GM23338 (cell line): ENCODE measurements at regions not wholly inside any gene's neighbourhood (a gene's known extent, or its start where the extent isn't known, plus 50 kb on each side); places are given as distances from the start of the nearest gene placed in this dataset.

Experiments used
- ATAC-seq: fragments of 200-7000 bp; cut with Tn5 transposase; 3 replicates; pipeline ENCODE4 v1.9.1; 2020
- DNase-seq: peaks from one replicate; pipeline ENCODE4 v3.0.0-alpha.2; 2015; ENCODE audit warnings: low spot score
- H2AFZ ChIP-seq: fragments of 200-600 bp; sonication (generic); 2 replicates; pipeline ENCODE4 v1.8.0; 2016; ENCODE audit warnings: antibody characterized with exemption, mild to moderate bottlenecking, moderate library complexity
- H3F3A ChIP-seq: fragments of 200-600 bp; sonication (generic); replicated peaks from 2 replicates; pipeline ENCODE4 v1.8.0; 2017; ENCODE audit warnings: antibody characterized with exemption, mixed run types, low read depth
- H3K27ac ChIP-seq: fragments of 200-600 bp; sonication (generic); 2 replicates; pipeline ENCODE4 v1.6.1; 2016; ENCODE audit warnings: low read depth
- H3K27me3 ChIP-seq: fragments of 200-600 bp; sonication (generic); 2 replicates; pipeline ENCODE4 v1.8.0; 2016; ENCODE audit warnings: mild to moderate bottlenecking, mixed run types, moderate library complexity; ENCODE audit not compliant: insufficient read depth
- H3K36me3 ChIP-seq: fragments of 200-600 bp; sonication (generic); 2 replicates; pipeline ENCODE4 v1.8.0; 2016; ENCODE audit warnings: mild to moderate bottlenecking; ENCODE audit not compliant: insufficient read depth
- H3K4me1 ChIP-seq: fragments of 200-600 bp; sonication (generic); 2 replicates; pipeline ENCODE4 v1.8.0; 2016; ENCODE audit warnings: mild to moderate bottlenecking, moderate library complexity; ENCODE audit not compliant: insufficient read depth
- H3K4me2 ChIP-seq: fragments of 200-600 bp; sonication (generic); 2 replicates; pipeline ENCODE4 v1.7.1; 2017; ENCODE audit warnings: mixed run types
- H3K4me3 ChIP-seq: fragments of 200-600 bp; sonication (generic); 2 replicates; pipeline ENCODE4 v1.6.1; 2016; ENCODE audit warnings: mixed run types
- H3K79me2 ChIP-seq: fragments of 200-600 bp; sonication (generic); replicated peaks from 2 replicates; pipeline ENCODE4 v1.8.0; 2017; ENCODE audit warnings: mild to moderate bottlenecking; ENCODE audit not compliant: insufficient read depth
- H3K9me2 ChIP-seq: fragments of 200-600 bp; sonication (generic); 2 replicates; pipeline ENCODE4 v1.8.0; 2017; ENCODE audit not compliant: insufficient read depth
- H4K20me1 ChIP-seq: fragments of 200-600 bp; sonication (generic); replicated peaks from 2 replicates; pipeline ENCODE4 v1.8.0; 2017; ENCODE audit warnings: mild to moderate bottlenecking; ENCODE audit not compliant: insufficient read depth
- H3K27ac Mint-ChIP-seq: 2 replicates; pipeline ENCODE4 v1.8.0; 2020; ENCODE audit warnings: inconsistent platforms, mild to moderate bottlenecking, moderate library complexity, mixed read lengths
- H3K27me3 Mint-ChIP-seq: 3 replicates; pipeline ENCODE4 v1.8.0; 2022; ENCODE audit warnings: low read depth, mild to moderate bottlenecking, moderate library complexity, mixed read lengths, inconsistent platforms; ENCODE audit not compliant: insufficient read depth, poor library complexity
- H3K36me3 Mint-ChIP-seq: 3 replicates; pipeline ENCODE4 v1.8.0; 2021; ENCODE audit warnings: low read depth, mild to moderate bottlenecking, inconsistent platforms, moderate library complexity, mixed read lengths
- H3K4me1 Mint-ChIP-seq: 3 replicates; pipeline ENCODE4 v1.8.0; 2020; ENCODE audit warnings: mild to moderate bottlenecking, inconsistent platforms, mixed read lengths
- H3K4me3 Mint-ChIP-seq: 3 replicates; pipeline ENCODE4 v1.8.0; 2021; ENCODE audit warnings: moderate library complexity, mild to moderate bottlenecking, inconsistent platforms, mixed read lengths
- H3K9me3 Mint-ChIP-seq: 3 replicates; pipeline ENCODE4 v1.8.0; 2020; ENCODE audit warnings: moderate library complexity, mild to moderate bottlenecking, inconsistent platforms, mixed read lengths
- CREB1 ChIP-seq: fragments of 250-450 bp; sonication (Bioruptor Pico); IDR thresholded peaks from 2 replicates; pipeline ENCODE4 v1.5.0; 2020; ENCODE audit warnings: low read depth, mild to moderate bottlenecking, moderate library complexity
- CTCF ChIP-seq, 2 experiments: fragments of 200-600 bp in 1 of 2; sonication (generic) in 1 of 2; conservative IDR thresholded peaks; 2 replicates each; pipeline versions ENCODE4 v1.5.1 to v1.6.1; 2016 to 2017; ENCODE audit warnings: antibody characterized with exemption in 2 of 2, low read depth in 2 of 2, mild to moderate bottlenecking in 2 of 2, moderate library complexity in 1 of 2
- ETS1 ChIP-seq: IDR thresholded peaks from 2 replicates; pipeline ENCODE4 v1.6.1; 2016; ENCODE audit warnings: antibody characterized with exemption
- EZH2 ChIP-seq: fragments of 200-600 bp; sonication (generic); IDR thresholded peaks from one replicate; pipeline ENCODE4 v1.8.0; 2017; ENCODE audit warnings: antibody characterized with exemption, mild to moderate bottlenecking, low read depth; ENCODE audit not compliant: unreplicated experiment
- EZH2phosphoT487 ChIP-seq: fragments of 200-600 bp; sonication (generic); IDR thresholded peaks from one replicate; pipeline ENCODE4 v1.8.1; 2018; ENCODE audit warnings: antibody characterized with exemption; ENCODE audit not compliant: unreplicated experiment
- JUNB ChIP-seq: IDR thresholded peaks from one replicate; pipeline ENCODE4 v1.6.1; 2016; ENCODE audit warnings: antibody characterized with exemption; ENCODE audit not compliant: unreplicated experiment
- NANOG ChIP-seq: IDR thresholded peaks from 2 replicates; pipeline ENCODE4 v1.6.1; 2016; ENCODE audit warnings: antibody characterized with exemption, borderline replicate concordance
- POLR2AphosphoS5 ChIP-seq: IDR thresholded peaks from 2 replicates; pipeline ENCODE4 v1.6.1; 2016; ENCODE audit warnings: antibody characterized with exemption, low read depth
- REST ChIP-seq: IDR thresholded peaks from one replicate; pipeline ENCODE4 v1.6.1; 2018; ENCODE audit warnings: antibody characterized with exemption; ENCODE audit not compliant: unreplicated experiment
- STAT1 ChIP-seq: IDR thresholded peaks from one replicate; pipeline ENCODE4 v1.6.1; 2016; ENCODE audit warnings: antibody characterized with exemption; ENCODE audit not compliant: unreplicated experiment
- ZNF114 ChIP-seq: fragments of 250-450 bp; sonication (Bioruptor Pico); IDR thresholded peaks from 2 replicates; pipeline ENCODE4 v1.5.0; 2020; ENCODE audit warnings: mild to moderate bottlenecking, moderate library complexity
- ZNF331 ChIP-seq: fragments of 250-450 bp; sonication (Bioruptor Pico); IDR thresholded peaks from 2 replicates; pipeline ENCODE4 v1.5.0; 2020; ENCODE audit warnings: low read depth, mild to moderate bottlenecking, moderate library complexity
- ZNF462 ChIP-seq: fragments of 250-450 bp; sonication (Bioruptor Pico); IDR thresholded peaks from 2 replicates; pipeline ENCODE4 v1.5.0; 2020; ENCODE audit warnings: mild to moderate bottlenecking, moderate library complexity

- Histone ChIP-seq H3K36me3 (no peaks in the 10 kb centered on the region), H3K4me1 (peaks cover under 1% of the 10 kb centered on the region; the same call in 1 of the 2 replicates), H3K4me2 (no peak overlapping the region), H3K4me3 (no peak overlapping the region), H4K20me1 (no peaks in the 10 kb centered on the region), H3K27me3 (no peaks in the 10 kb centered on the region), H3F3A (no peaks in the 10 kb centered on the region), H3K27ac (no peak overlapping the region), H3K9me2 (no peaks in the 10 kb centered on the region), H2AFZ (no peak overlapping the region), H3K79me2 (no peaks in the 10 kb centered on the region)
- ATAC-seq (no peak), DNase-seq (no peak)
- TF ChIP-seq ZNF462 = no peak
- no peak for TF ChIP-seq EZH2
- TF ChIP-seq POLR2AphosphoS5 = no peak
- no peak for TF ChIP-seq ZNF114 (CRISPR knock-in tag)
- no peak for TF ChIP-seq NANOG
- TF ChIP-seq STAT1 = no peak
- TF ChIP-seq CTCF (conservative IDR thresholded peaks at IDR 0.05; ENCODE audit: low read depth in 2 of 2) = no peak
- TF ChIP-seq EZH2phosphoT487 = no peak
- no peak for TF ChIP-seq ETS1
- TF ChIP-seq CREB1 (CRISPR knock-in tag) = no peak
- TF ChIP-seq REST = no peak
- TF ChIP-seq ZNF331 (CRISPR knock-in tag) = no peak
- TF ChIP-seq JUNB = no peak
- Mint-ChIP-seq H3K36me3 (no peaks in the 10 kb centered on the region), H3K4me3 (no peak overlapping the region), H3K4me1 (peaks cover under 1% of the 10 kb centered on the region; the same call in 2 of the 3 replicates), H3K27me3 (peaks cover 4% of the 10 kb centered on the region), H3K9me3 (no peaks in the 10 kb centered on the region), H3K27ac (no peak overlapping the region)
These were observed 318.1 kb upstream of the FAM78B start for GRCh38 chr1:166484871-166485270.
